ENCODE measurements at regions not wholly inside any gene's neighbourhood (a gene's known extent, or its start where the extent isn't known, plus 50 kb on each side); places are given as distances from the start of the nearest gene placed in this dataset.

DNA sequence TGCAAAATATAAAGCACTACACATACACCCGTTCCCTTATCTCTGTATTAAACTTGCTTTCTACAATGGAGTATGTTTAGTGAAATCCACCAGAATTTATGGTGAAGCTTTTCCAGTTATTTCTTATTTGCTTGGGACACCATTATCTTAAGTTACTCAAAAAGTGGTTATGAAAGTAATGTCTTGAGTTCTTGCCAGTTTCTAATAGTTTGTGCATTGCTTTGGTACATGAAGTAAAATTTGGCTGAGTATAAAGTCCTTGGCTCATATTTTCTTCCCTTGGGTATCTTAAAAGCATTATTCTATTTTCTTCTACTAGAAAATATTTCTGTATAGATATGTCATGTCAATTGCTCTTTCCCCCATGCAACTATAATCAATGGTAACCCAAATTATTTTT, 85.2 kb downstream of the POLR1F start:
- Mint-ChIP-seq H3K9me3 (peaks cover 2 to 15% (median 8%) of the 10 kb centered on the region in 6 donors), H3K36me3 (no peaks in the 10 kb centered on the region), H3K4me1 (no peaks in the 10 kb centered on the region), H3K4me3 (no peak overlapping the region), H3K27me3 (ENCODE audit: low read depth in 3 of 3) (no peaks in the 10 kb centered on the region), H3K27ac (no peak overlapping the region)
- no peak for DNase-seq

DNA sequence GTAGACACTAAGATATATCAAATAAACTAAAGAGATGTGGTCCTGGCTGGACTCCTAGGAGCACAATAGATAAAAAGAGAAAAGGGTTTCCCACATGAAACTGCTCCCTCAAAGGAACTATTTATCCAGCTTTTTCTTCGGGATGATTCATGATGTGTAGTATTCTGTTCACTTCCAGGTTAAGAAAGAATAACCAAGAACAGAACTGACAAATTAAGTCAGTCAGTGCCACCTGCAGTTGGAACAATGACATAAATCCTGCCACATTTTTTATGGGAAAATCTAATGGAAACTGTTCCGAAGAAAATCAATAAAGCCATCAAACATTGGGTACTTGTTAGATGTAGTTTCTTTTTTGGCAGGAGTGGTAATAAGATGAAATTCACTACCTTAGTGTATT, 87.1 kb downstream of the POLR1F start:
- no peaks in the 10 kb centered on the region for H3K36me3 Mint-ChIP-seq
- H3K9me3 Mint-ChIP-seq: peaks cover 2 to 12% (median 9%) of the 10 kb centered on the region in 6 donors
- no peaks in the 10 kb centered on the region for H3K27me3 Mint-ChIP-seq (ENCODE audit: low read depth in 3 of 3)
- H3K4me3 Mint-ChIP-seq: no peak overlapping the region
- H3K4me1 Mint-ChIP-seq: no peaks in the 10 kb centered on the region
- no peak overlapping the region for H3K27ac Mint-ChIP-seq
- no peak for DNase-seq

DNA sequence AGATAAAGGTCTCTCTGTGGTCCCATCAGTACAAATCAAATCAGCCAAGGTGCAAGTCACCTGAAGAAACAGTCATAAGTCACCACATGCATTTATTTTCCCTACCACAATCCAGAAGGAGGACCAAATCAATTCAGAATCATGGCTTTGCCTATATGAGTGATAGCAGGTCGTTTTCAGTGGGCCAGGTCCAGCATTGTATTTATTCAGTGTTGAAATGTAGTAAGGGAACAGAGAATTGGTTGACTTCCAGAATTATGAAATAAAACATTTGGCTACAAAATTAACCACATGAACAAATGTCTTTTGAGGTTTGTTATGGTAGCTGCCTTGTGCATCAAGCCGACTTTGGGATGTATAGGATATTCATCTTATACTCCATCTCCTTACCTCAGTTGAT, 88.4 kb downstream of the POLR1F start:
- Mint-ChIP-seq H3K9me3 (peaks cover 2 to 13% (median 8%) of the 10 kb centered on the region in 6 donors), H3K27me3 (ENCODE audit: low read depth in 3 of 3) (no peaks in the 10 kb centered on the region), H3K4me1 (no peaks in the 10 kb centered on the region), H3K27ac (no peak overlapping the region), H3K36me3 (no peaks in the 10 kb centered on the region), H3K4me3 (no peak overlapping the region)
- DNase-seq: no peak

DNA sequence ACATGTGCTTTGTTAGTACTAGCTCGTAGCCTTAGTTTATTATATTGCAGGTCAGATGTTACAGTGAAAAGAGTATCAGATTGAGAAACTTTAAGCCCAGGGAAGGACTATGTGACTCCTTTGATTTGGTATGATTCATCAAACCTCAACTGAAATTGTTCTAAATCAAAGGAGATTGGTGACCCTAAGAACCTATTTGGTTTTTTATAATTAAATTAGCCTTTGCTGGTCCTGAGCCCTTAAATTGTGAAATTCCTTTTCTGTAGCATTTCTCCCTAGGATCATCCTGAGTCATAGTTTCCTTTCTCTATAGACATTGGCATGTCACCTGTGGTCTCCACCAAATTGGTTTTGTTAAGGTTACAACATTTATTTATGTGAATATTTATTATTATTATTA, 89.7 kb downstream of the POLR1F start:
- Mint-ChIP-seq H3K36me3 (no peaks in the 10 kb centered on the region), H3K27me3 (ENCODE audit: low read depth in 3 of 3) (no peaks in the 10 kb centered on the region), H3K4me3 (no peak overlapping the region), H3K4me1 (no peaks in the 10 kb centered on the region), H3K27ac (no peak overlapping the region), H3K9me3 (peaks cover 0 to 15% (median 7%) of the 10 kb centered on the region in 6 donors)
- no peak for DNase-seq

DNA sequence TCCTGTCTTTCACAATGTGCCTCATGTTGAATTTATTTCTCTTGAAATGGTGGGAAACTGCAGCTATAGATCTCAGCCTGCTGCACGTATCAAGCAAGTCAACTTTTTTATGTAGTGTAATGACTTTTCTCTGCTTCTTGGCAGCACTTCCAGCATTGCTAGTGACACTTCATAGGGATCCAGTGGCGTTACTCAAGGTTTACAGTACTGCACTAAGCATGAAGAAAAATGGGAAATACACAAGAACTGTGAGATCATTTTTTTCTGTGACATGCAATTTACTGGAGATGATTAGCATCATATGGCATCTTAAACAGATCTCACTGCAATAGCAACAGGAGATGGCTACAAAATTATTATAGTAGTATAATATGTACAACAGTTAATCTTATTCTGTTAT, 90.9 kb downstream of the POLR1F start:
- no peaks in the 10 kb centered on the region for H3K36me3 Mint-ChIP-seq

DNA sequence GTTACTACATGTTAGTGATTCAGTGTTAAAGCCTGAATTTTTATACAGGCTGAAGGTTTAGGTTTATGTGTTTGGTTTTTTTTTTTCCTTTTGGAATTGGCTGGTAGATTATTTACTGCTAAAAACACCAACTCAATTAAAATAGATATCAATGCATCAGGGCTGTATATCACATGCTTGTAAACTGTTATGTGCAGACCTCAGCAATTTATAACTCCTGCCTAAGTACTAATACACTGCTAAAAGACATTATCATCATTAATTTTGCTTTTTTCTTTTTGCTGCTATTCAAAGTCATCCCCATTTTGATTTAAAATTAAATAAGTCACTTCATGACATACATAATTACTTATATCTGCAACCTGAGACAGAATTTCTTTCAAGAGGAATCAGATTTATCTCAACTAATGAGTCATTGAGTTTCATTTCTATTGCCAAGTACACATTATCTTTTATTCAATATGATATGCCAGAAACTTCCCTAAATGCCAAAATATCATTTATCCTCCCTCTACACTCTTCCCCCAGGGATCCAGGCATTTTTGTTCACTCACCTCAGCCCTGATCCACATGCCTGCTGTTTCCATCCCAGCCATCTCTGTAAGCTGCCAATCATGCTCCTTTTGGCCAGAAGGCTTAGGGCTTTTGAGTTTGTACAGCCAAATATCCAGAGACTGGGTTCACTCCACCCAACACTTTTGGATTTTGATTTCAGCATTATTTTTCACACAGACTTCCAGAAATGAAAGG, 98.5 kb downstream of the POLR1F start:
- H3K36me3 Mint-ChIP-seq: no peaks in the 10 kb centered on the region
- H3K4me3 Mint-ChIP-seq: no peak overlapping the region

More for the DNA sequence above, 90.9 kb downstream of the POLR1F start:
- Mint-ChIP-seq H3K27me3 (ENCODE audit: low read depth in 3 of 3) (no peaks in the 10 kb centered on the region), H3K27ac (no peak overlapping the region), H3K9me3 (peaks cover 0 to 9% (median 2%) of the 10 kb centered on the region in 6 donors), H3K4me3 (no peak overlapping the region), H3K4me1 (no peaks in the 10 kb centered on the region)
- DNase-seq: no peak

DNA sequence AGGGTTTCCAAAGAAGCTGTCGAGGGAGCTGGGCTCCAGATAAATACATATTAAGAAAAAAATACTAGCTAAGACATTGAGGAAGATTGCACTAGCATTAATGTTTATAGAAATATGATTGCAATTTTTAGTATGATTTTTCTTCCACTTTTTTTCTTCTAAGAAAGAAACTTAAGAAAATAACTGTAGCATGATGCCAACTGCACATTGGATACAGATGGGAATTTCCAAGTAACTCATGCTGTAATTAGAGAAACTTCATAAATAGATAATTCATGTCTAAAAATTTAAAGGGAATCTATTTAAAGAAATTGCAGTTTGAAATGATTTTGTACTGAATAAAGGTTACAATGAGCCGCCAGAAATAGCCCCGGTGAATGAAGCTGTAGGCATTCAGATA, 119.4 kb downstream of the POLR1F start:
- no peak overlapping the region for H3K27ac Mint-ChIP-seq

More for the DNA sequence above, 98.5 kb downstream of the POLR1F start:
- no peaks in the 10 kb centered on the region for H3K27me3 Mint-ChIP-seq (ENCODE audit: low read depth in 3 of 3)
- no peak overlapping the region for H3K27ac Mint-ChIP-seq
- no peak for DNase-seq
- no peaks in the 10 kb centered on the region for H3K4me1 Mint-ChIP-seq
- H3K9me3 Mint-ChIP-seq: peaks cover 3 to 14% (median 8%) of the 10 kb centered on the region in 6 donors

DNA sequence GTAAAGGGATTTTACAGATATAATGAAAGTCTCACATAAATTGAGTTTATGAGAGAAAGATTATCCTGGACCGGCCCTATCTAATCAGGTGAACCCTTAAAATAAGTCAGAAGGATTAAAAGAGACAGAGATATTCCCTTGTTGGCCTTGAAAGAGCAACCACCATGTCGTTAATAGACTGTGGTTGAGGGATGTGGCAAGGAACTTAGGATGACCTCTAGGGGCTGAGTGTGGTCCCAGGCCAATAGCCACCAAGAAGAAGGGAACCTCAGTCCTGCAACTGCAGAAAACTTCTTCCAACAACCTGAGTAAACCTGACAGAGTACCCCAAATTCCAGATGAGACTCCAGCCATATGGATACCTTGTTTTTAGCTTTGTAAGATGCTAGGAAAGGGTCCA, 121.5 kb downstream of the POLR1F start:
- DNase-seq: no peak
- H3K27me3 Mint-ChIP-seq (ENCODE audit: low read depth in 3 of 3): peaks cover 0 to 6% (median 0%) of the 10 kb centered on the region in 3 donors
- no peaks in the 10 kb centered on the region for H3K36me3 Mint-ChIP-seq
- no peaks in the 10 kb centered on the region for H3K4me1 Mint-ChIP-seq
- H3K9me3 Mint-ChIP-seq: peaks cover 0 to 4% (median under 1%) of the 10 kb centered on the region in 6 donors
- no peak overlapping the region for H3K27ac Mint-ChIP-seq
- no peak overlapping the region for H3K4me3 Mint-ChIP-seq

More for the DNA sequence above, 119.4 kb downstream of the POLR1F start:
- no peaks in the 10 kb centered on the region for H3K36me3 Mint-ChIP-seq
- H3K9me3 Mint-ChIP-seq: peaks cover 0 to 12% (median 2%) of the 10 kb centered on the region in 6 donors
- H3K27me3 Mint-ChIP-seq (ENCODE audit: low read depth in 3 of 3): peaks cover 0 to 6% (median 0%) of the 10 kb centered on the region in 3 donors
- no peaks in the 10 kb centered on the region for H3K4me1 Mint-ChIP-seq
- no peak for DNase-seq
- no peak overlapping the region for H3K4me3 Mint-ChIP-seq

DNA sequence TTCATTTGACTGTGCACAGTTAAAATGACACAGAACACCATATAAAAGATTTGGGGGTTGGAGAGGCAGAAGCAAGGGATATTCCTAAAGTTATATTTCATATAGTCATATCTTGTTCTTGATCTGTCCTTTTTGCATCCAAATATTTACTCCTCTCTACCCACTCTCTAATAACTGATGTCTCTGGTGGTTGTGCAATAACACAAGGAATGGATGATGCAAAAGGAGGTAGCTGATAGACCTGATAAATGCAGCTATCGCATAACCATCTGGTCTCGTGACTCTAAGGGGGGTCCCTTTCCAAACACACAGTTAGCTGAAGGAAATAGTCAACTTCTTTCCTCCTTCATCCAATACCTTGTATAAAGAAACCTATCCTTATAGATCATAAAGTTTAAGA, 123.1 kb downstream of the POLR1F start:
- no peak overlapping the region for H3K4me3 Mint-ChIP-seq
- H3K4me1 Mint-ChIP-seq: no peaks in the 10 kb centered on the region
- no peak overlapping the region for H3K27ac Mint-ChIP-seq
- peaks cover 0 to 5% (median 1%) of the 10 kb centered on the region in 6 donors for H3K9me3 Mint-ChIP-seq
- DNase-seq: no peak
- no peaks in the 10 kb centered on the region for H3K36me3 Mint-ChIP-seq
- peaks cover 0 to 6% (median 0%) of the 10 kb centered on the region in 3 donors for H3K27me3 Mint-ChIP-seq (ENCODE audit: low read depth in 3 of 3)

DNA sequence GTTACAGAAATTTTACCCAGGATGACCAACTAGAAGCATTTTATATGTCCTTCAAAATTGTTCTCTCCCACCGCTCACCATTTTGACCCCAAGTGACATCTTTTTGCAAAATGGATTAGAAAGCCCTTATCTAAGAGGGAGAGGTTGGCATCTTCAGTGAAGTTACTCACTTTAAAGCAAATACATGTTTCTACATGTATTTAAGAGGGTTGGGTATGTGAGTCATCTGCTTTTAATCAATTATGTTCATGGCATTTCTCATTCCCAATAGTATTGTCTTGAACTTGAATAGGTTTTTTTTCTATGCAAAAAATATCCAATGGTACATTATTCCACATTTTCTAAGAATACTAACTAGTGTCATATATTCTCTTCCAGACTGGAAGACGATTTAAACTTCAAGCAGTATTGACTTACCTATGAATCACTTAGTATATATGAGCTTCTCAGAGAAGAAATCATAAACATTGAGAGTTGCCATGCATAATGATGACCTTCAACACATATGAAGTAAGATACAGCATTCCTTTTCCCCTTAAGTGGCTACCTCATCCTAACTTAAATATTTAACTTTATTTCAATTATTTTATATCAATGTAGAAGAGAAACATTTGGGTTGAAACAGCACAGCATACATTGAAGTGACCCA, 132.8 kb downstream of the POLR1F start:
- H3K9me3 Mint-ChIP-seq: peaks cover 0 to 18% (median 4%) of the 10 kb centered on the region in 6 donors
- H3K36me3 Mint-ChIP-seq: no peaks in the 10 kb centered on the region
- H3K4me3 Mint-ChIP-seq: no peak overlapping the region
- no peak overlapping the region for H3K27ac Mint-ChIP-seq
- H3K27me3 Mint-ChIP-seq (ENCODE audit: low read depth in 3 of 3): no peaks in the 10 kb centered on the region
- no peak for DNase-seq
- no peaks in the 10 kb centered on the region for H3K4me1 Mint-ChIP-seq

DNA sequence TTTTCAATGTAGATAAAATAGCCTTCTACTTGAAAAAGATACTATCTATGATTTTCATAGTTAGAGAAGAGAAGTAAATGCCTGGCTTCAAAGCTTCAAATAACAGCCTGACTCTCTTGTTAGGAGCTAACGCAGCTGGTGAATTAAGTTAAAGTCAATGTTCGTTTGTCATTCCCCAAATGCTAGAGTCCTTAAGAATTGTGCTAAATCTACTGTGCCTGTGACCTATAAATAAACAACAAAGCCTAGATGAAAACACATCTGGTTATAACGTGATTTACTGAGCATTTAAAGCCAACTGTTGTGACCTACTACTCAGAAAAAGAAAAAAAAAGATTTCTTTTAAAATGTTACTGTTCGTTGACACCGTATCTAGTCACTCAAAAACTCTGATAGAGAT, 134.7 kb downstream of the POLR1F start:
- Mint-ChIP-seq H3K4me1 (no peaks in the 10 kb centered on the region), H3K9me3 (peaks cover 0 to 24% (median 6%) of the 10 kb centered on the region in 6 donors), H3K4me3 (no peak overlapping the region), H3K27ac (no peak overlapping the region), H3K36me3 (no peaks in the 10 kb centered on the region), H3K27me3 (ENCODE audit: low read depth in 3 of 3) (peaks cover 0 to 1% (median 0%) of the 10 kb centered on the region in 3 donors)
- no peak for DNase-seq

DNA sequence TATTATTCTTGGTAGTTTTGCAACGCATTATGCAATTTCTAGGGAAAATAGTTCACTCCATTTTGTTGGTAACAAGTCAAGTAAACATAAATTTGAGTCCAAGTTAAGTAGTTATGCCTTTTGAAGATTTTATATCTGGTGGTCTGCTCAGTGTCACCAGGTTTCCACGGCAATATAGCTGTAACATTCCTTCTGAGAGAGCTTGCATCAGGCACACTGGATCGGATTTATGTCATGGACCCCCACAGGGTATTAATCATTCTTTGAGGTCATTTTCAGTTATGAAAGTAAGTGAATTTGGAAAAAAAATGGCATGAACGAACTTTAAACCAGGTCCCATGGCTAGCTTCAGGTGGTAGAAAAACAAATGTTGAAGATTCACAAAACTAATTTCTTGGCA, 136.3 kb downstream of the POLR1F start:
- Mint-ChIP-seq H3K4me1 (no peaks in the 10 kb centered on the region), H3K4me3 (no peak overlapping the region), H3K27ac (no peak overlapping the region), H3K27me3 (ENCODE audit: low read depth in 3 of 3) (peaks cover 0 to 1% (median 0%) of the 10 kb centered on the region in 3 donors), H3K9me3 (peaks cover 0 to 19% (median 6%) of the 10 kb centered on the region in 6 donors), H3K36me3 (no peaks in the 10 kb centered on the region)
- DNase-seq: no peak

DNA sequence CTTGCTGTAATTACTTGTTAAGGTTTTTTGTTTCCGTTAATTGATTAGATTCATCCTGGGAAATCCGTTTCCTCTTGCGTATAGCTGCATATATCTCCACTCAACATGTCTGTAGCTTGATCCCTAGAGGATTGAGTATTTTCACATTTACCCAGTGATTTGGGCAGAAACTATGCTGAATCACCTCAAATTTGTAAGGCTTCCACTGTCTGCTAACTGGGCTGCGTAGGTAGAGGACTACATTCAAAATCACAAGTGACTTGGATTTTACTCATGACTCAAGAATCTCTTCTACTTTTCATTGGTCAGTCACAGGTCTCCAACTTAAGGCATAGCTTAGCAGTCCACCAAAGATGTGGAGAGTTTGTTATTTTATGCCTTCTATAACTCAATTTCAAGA, 141.8 kb downstream of the POLR1F start:
- peaks cover 0 to 1% (median 0%) of the 10 kb centered on the region in 3 donors for H3K27me3 Mint-ChIP-seq (ENCODE audit: low read depth in 3 of 3)
- H3K27ac Mint-ChIP-seq: no peak overlapping the region
- peaks cover 0 to 21% (median 10%) of the 10 kb centered on the region in 6 donors for H3K9me3 Mint-ChIP-seq
- H3K4me3 Mint-ChIP-seq: no peak overlapping the region
- no peak for DNase-seq
- no peaks in the 10 kb centered on the region for H3K36me3 Mint-ChIP-seq
- no peaks in the 10 kb centered on the region for H3K4me1 Mint-ChIP-seq

DNA sequence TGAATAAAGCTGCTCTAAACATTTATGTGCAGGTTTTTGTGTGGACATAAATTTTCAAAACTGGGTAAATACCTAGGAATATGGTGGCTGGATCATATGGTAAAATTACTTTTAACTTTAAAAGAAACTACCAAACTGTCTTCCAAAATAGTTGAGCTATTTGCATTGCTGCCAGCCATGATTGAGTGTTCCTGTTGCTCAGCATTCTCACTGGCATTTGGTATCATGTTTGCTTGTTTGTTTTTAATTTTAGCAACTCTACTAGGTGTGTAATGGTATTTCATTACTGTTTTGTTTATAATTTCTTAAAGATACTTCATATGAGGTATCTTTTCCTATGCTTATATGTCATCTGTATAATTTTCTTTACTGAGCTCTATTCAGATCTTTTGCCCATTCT, 143.2 kb downstream of the POLR1F start:
- DNase-seq: no peak
- Mint-ChIP-seq H3K36me3 (no peaks in the 10 kb centered on the region), H3K4me1 (no peaks in the 10 kb centered on the region), H3K4me3 (no peak overlapping the region), H3K27me3 (ENCODE audit: low read depth in 3 of 3) (peaks cover 0 to 1% (median 0%) of the 10 kb centered on the region in 3 donors), H3K9me3 (peaks cover 0 to 22% (median 13%) of the 10 kb centered on the region in 6 donors), H3K27ac (no peak overlapping the region)

Measured in immature natural killer cell (primary cell).